ENCODE measurements at regions not wholly inside any gene's neighbourhood (a gene's known extent, or its start where the extent isn't known, plus 50 kb on each side); places are given as distances from the start of the nearest gene placed in this dataset.

- no peak for DNase-seq (ENCODE audit: low read depth, low spot score)
- H3K9me3 ChIP-seq (ENCODE audit: control insufficient read depth in 1 of 2, insufficient read depth in 1 of 2, low read depth in 1 of 2, low read length in 2 of 2) = no peaks in the 10 kb centered on the region
- BruUV-seq (replicated peaks) = no TSS peak
- ATAC-seq = no peak
- H3K36me3 ChIP-seq (ENCODE audit: control insufficient read depth in 1 of 2, insufficient read depth in 2 of 2, low read length in 2 of 2) = no peaks in the 10 kb centered on the region
- CTCF ChIA-PET = no interaction called here
- RAD21 ChIA-PET (ENCODE audit: low non-redundant PET in 1 of 2, low total read pairs in 2 of 2, uncharacterized antibody in 2 of 2, unreplicated experiment in 2 of 2) = no interaction called here
- H3K27ac ChIP-seq (ENCODE audit: low read depth, low read length) = no peak overlapping the region
- H3K4me3 ChIP-seq (replicated peaks in 1 of 2; ENCODE audit: low read depth in 1 of 2, low read length in 2 of 2) = no peak overlapping the region
- no peaks in the 10 kb centered on the region for H4K20me1 ChIP-seq (ENCODE audit: insufficient read depth)
- no peaks in the 10 kb centered on the region for H3K79me2 ChIP-seq (ENCODE audit: insufficient read depth, low read length)
- no peak overlapping the region for H2AFZ ChIP-seq (ENCODE audit: low read depth, low read length, poor library complexity, severe bottlenecking)
- intact Hi-C loops (cut with micrococcal nuclease) = no loop called here
- H3K4me1 ChIP-seq (ENCODE audit: control insufficient read depth in 1 of 2, insufficient read depth in 2 of 2, low read length in 2 of 2) = no peaks in the 10 kb centered on the region
- H3K9ac ChIP-seq (ENCODE audit: low read length) = no peak overlapping the region
- H3K4me2 ChIP-seq (ENCODE audit: low read length) = no peak overlapping the region
- TF ChIP-seq EZH2phosphoT487 (IDR thresholded peaks at IDR 0.05; ENCODE audit: borderline replicate concordance) = no peak
- no peak for TF ChIP-seq POLR2AphosphoS5 (IDR thresholded peaks at IDR 0.05; ENCODE audit: low read depth, low read length)
- no peak for TF ChIP-seq ZNF274 (IDR thresholded peaks at IDR 0.05; ENCODE audit: low read depth, low read length)
- 0 out of 2 replicates have a peak, but pooled peaks have one; percentile 20 for TF ChIP-seq SP1 (IDR thresholded peaks at IDR 0.05; ENCODE audit: low read depth)
- TF ChIP-seq CBX3 (IDR thresholded peaks at IDR 0.05; ENCODE audit: low read depth) = no peak
- TF ChIP-seq SRF (IDR thresholded peaks at IDR 0.05; ENCODE audit: low read depth) = no peak
- 0 out of 2 replicates have a peak, but pooled peaks cover 6% of the 10 kb centered on the region for H3K27me3 ChIP-seq (ENCODE audit: insufficient read depth, low read length)
- no peaks in the 10 kb centered on the region; the same call in 1 of the 2 replicates for H3K9me2 ChIP-seq (ENCODE audit: insufficient read depth)
- POLR2A ChIA-PET = no interaction called here
These were observed 340.4 kb downstream of the NUAK1 start for GRCh38 chr12:105798256-105798845.

- H3K9ac ChIP-seq (ENCODE audit: low read length) = no peak overlapping the region
- no TSS peak for BruUV-seq (replicated peaks)
- ATAC-seq = no peak
- no peaks in the 10 kb centered on the region for H4K20me1 ChIP-seq (ENCODE audit: insufficient read depth)
- ChIA-PET RAD21 (ENCODE audit: low non-redundant PET in 1 of 2, low total read pairs in 2 of 2, uncharacterized antibody in 2 of 2, unreplicated experiment in 2 of 2) (no interaction called here), POLR2A (no interaction called here), CTCF (no interaction called here)
- 0 out of 2 replicates have a peak, but pooled peaks cover 6% of the 10 kb centered on the region for H3K27me3 ChIP-seq (ENCODE audit: insufficient read depth, low read length)
- no peak overlapping the region for H3K27ac ChIP-seq (ENCODE audit: low read depth, low read length)
- H3K9me3 ChIP-seq (ENCODE audit: control insufficient read depth in 1 of 2, insufficient read depth in 1 of 2, low read depth in 1 of 2, low read length in 2 of 2) = no peaks in the 10 kb centered on the region
- no peak overlapping the region for H3K4me2 ChIP-seq (ENCODE audit: low read length)
- intact Hi-C loops (cut with micrococcal nuclease) = no loop called here
- no peaks in the 10 kb centered on the region for H3K4me1 ChIP-seq (ENCODE audit: control insufficient read depth in 1 of 2, insufficient read depth in 2 of 2, low read length in 2 of 2)
- no peak for DNase-seq (ENCODE audit: low read depth, low spot score)
- no peak overlapping the region for H2AFZ ChIP-seq (ENCODE audit: low read depth, low read length, poor library complexity, severe bottlenecking)
- no peak overlapping the region for H3K4me3 ChIP-seq (replicated peaks in 1 of 2; ENCODE audit: low read depth in 1 of 2, low read length in 2 of 2)
- no peaks in the 10 kb centered on the region; the same call in 1 of the 2 replicates for H3K9me2 ChIP-seq (ENCODE audit: insufficient read depth)
- TF ChIP-seq TCF7L2 (IDR thresholded peaks at IDR 0.05; ENCODE audit: borderline replicate concordance, extremely low read depth, insufficient read depth, insufficient read length) = no peak
- TF ChIP-seq ELF1 (IDR thresholded peaks at IDR 0.05; ENCODE audit: borderline replicate concordance, low read depth) = no peak
- no peak for TF ChIP-seq ZBTB33 (IDR thresholded peaks at IDR 0.05; ENCODE audit: extremely low read depth, insufficient replicate concordance, low read length)
- no peak for TF ChIP-seq EZH2 (IDR thresholded peaks at IDR 0.05)
- TF ChIP-seq ZNF274 (IDR thresholded peaks at IDR 0.05; ENCODE audit: low read depth, low read length) = no peak
- no peak for TF ChIP-seq ZFX (IDR thresholded peaks at IDR 0.05)
- H3K36me3 ChIP-seq (ENCODE audit: control insufficient read depth in 1 of 2, insufficient read depth in 2 of 2, low read length in 2 of 2) = no peaks in the 10 kb centered on the region
- H3K79me2 ChIP-seq (ENCODE audit: insufficient read depth, low read length) = no peaks in the 10 kb centered on the region
These were observed 339.7 kb downstream of the NUAK1 start for GRCh38 chr12:105799103-105799502.
